Suprapubic skin (tissue), 4 donors: ENCODE measurements at regions not wholly inside any gene's neighbourhood (a gene's known extent, or its start where the extent isn't known, plus 50 kb on each side); places are given as distances from the start of the nearest gene placed in this dataset.

ENCODE experiments used
- DNase-seq, 2 donors: peaks; one replicate each; pipeline ENCODE4 v3.0.0-alpha.2; 2019; ENCODE audit warnings: low spot score in 2 of 2
- H3K27ac ChIP-seq: fragments of 200-600 bp; sonication (generic); one replicate; pipeline ENCODE4 v1.5.1; 2019
- H3K27me3 ChIP-seq: fragments of 200-600 bp; sonication (generic); one replicate; pipeline ENCODE4 v1.5.1; 2019
- H3K36me3 ChIP-seq: fragments of 200-600 bp; sonication (generic); one replicate; pipeline ENCODE4 v1.5.1; 2019
- H3K4me1 ChIP-seq: fragments of 200-600 bp; sonication (generic); one replicate; pipeline ENCODE4 v1.5.1; 2019
- H3K4me3 ChIP-seq: fragments of 200-600 bp; sonication (generic); one replicate; pipeline ENCODE4 v1.5.1; 2019; ENCODE audit warnings: mild to moderate bottlenecking
- H3K9me3 ChIP-seq: fragments of 200-600 bp; sonication (generic); one replicate; pipeline ENCODE4 v1.5.1; 2019
- CTCF ChIP-seq, 2 donors: fragments of 200-600 bp in 1 of 2; fragments of 450-650 bp in 1 of 2; sonication (generic) in 1 of 2; IDR thresholded peaks; one replicate each; pipeline ENCODE4 v1.5.1; 2016 to 2019; ENCODE audit warnings: antibody characterized with exemption in 2 of 2, mild to moderate bottlenecking in 1 of 2, moderate library complexity in 1 of 2
- EP300 ChIP-seq: sonication (generic); formaldehyde crosslinking; IDR thresholded peaks from one replicate; pipeline ENCODE4 v1.6.1; 2017; ENCODE audit warnings: antibody characterized with exemption
- POLR2A ChIP-seq, 2 donors: fragments of 450-650 bp; IDR thresholded peaks; one replicate each; pipeline ENCODE4 v1.6.1; 2017; ENCODE audit warnings: antibody characterized with exemption in 2 of 2, mild to moderate bottlenecking in 2 of 2, moderate library complexity in 2 of 2
- POLR2AphosphoS5 ChIP-seq, 3 donors: sonication (generic); formaldehyde crosslinking; IDR thresholded peaks; one replicate each; pipeline ENCODE4 v1.6.1; 2017; ENCODE audit warnings: antibody characterized with exemption in 3 of 3
- WGBS: methylation state at CpG from one replicate; pipeline ENCODE4 v1.1.5; 2018; 5-methylcytosine and 5-hydroxymethylcytosine counted together

GRCh38 chr13:89751432-89751930 lies 1596.0 kb upstream of the MIR17HG start:
- Histone ChIP-seq H3K27me3 (no peaks in the 10 kb centered on the region), H3K36me3 (no peaks in the 10 kb centered on the region), H3K27ac (no peak overlapping the region), H3K4me1 (no peaks in the 10 kb centered on the region), H3K4me3 (no peak overlapping the region), H3K9me3 (no peaks in the 10 kb centered on the region)
- TF ChIP-seq POLR2AphosphoS5 (IDR thresholded peaks at IDR 0.05) (no peak), CTCF (IDR thresholded peaks at IDR 0.05) (no peak), EP300 (no peak), POLR2A (IDR thresholded peaks at IDR 0.05) (no peak)
- 86% methylated on average over 4 of the region's 4 CpGs for WGBS
- no peak for DNase-seq

GRCh38 chr13:89752394-89752793 lies 1595.1 kb upstream of the MIR17HG start:
- Histone ChIP-seq H3K27ac (no peak overlapping the region), H3K36me3 (no peaks in the 10 kb centered on the region), H3K9me3 (no peaks in the 10 kb centered on the region), H3K4me1 (no peaks in the 10 kb centered on the region), H3K4me3 (no peak overlapping the region), H3K27me3 (no peaks in the 10 kb centered on the region)
- WGBS: 73% methylated on average over 1 of the region's 1 CpG
- no peak for DNase-seq
- TF ChIP-seq EP300: no peak
- no peak for TF ChIP-seq POLR2A (IDR thresholded peaks at IDR 0.05)
- no peak for TF ChIP-seq CTCF (IDR thresholded peaks at IDR 0.05)

- no peaks in the 10 kb centered on the region for H3K36me3 ChIP-seq
- no peak overlapping the region for H3K27ac ChIP-seq
- DNase-seq: no peak
- no peak for TF ChIP-seq POLR2A (IDR thresholded peaks at IDR 0.05)
- no peak for TF ChIP-seq CTCF (IDR thresholded peaks at IDR 0.05)
- no peak for TF ChIP-seq POLR2AphosphoS5 (IDR thresholded peaks at IDR 0.05)
- TF ChIP-seq EP300: no peak
- no peaks in the 10 kb centered on the region for H3K4me1 ChIP-seq
- WGBS: 92% methylated on average over 2 of the region's 2 CpGs
- H3K27me3 ChIP-seq: no peaks in the 10 kb centered on the region
- H3K4me3 ChIP-seq: no peak overlapping the region
- H3K9me3 ChIP-seq: no peaks in the 10 kb centered on the region
Observed at GRCh38 chr13:89755729-89756492, 1591.6 kb upstream of the MIR17HG start.

GRCh38 chr13:89763005-89763404 lies 1584.5 kb upstream of the MIR17HG start:
- H3K36me3 ChIP-seq: no peaks in the 10 kb centered on the region
- 66% methylated on average over 1 of the region's 1 CpG for WGBS

More at GRCh38 chr13:89763005-89763404, 1584.5 kb upstream of the MIR17HG start:
- Histone ChIP-seq H3K9me3 (no peaks in the 10 kb centered on the region), H3K4me3 (no peak overlapping the region), H3K27ac (no peak overlapping the region), H3K4me1 (no peaks in the 10 kb centered on the region), H3K27me3 (no peaks in the 10 kb centered on the region)
- TF ChIP-seq POLR2A (IDR thresholded peaks at IDR 0.05) (no peak), CTCF (IDR thresholded peaks at IDR 0.05) (no peak), EP300 (no peak), POLR2AphosphoS5 (IDR thresholded peaks at IDR 0.05) (no peak)
- no peak for DNase-seq
